GM19438 (cell line): ENCODE measurements at regions not wholly inside any gene's neighbourhood (a gene's known extent, or its start where the extent isn't known, plus 50 kb on each side); places are given as distances from the start of the nearest gene placed in this dataset.

Experiments
- ATAC-seq: cut with Tn5 transposase; IDR thresholded peaks from one replicate; pipeline ENCODE4 v1.9.1; 2021; ENCODE audit warnings: low read depth; ENCODE audit not compliant: unreplicated experiment

- no peak for ATAC-seq
Observed at GRCh38 chr2:117169036-117169765, 645.3 kb upstream of the DDX18 start.

GRCh38 chr2:117170897-117171296 is 643.6 kb upstream of the DDX18 start:
- ATAC-seq = no peak

- ATAC-seq = no peak
Observed at GRCh38 chr2:117179405-117179804, 635.1 kb upstream of the DDX18 start.

DNA sequence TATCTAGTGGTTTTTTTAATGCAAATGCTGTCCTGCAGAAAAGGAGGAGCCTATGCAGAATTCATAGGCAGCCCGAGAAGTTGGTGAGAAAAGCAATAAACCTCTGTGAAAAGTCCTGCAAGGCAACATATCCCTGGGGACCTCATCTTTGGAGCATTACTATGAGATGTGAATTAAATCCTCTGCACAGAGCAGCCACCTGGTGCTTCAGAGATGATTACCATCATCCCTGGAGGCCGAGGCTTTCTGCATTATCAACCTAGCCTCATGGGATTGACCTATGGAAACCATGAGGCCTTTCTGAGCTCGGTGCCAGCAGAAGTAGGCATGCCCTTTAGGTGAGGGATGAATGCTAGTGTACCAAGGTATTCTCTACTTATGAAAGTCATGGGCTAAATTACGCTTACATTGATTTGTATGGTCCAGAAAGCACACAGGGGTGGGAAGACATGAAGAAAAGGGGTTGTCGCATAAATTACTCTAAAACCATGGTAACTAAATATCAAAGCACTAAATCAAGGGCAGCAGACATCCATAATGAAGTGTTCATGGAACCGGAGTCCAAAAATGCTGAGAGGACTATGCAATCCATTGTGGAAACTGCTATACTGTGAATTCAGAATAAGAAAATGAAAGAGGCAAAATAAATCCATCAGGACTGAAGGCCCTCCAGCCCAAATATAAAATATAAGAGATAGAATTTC is 623.5 kb upstream of the DDX18 start:
- no peak for ATAC-seq

GRCh38 chr2:117195381-117195780 is 619.1 kb upstream of the DDX18 start:
- ATAC-seq = no peak

GRCh38 chr2:117199511-117199910 is 615.0 kb upstream of the DDX18 start:
- ATAC-seq = no peak

DNA sequence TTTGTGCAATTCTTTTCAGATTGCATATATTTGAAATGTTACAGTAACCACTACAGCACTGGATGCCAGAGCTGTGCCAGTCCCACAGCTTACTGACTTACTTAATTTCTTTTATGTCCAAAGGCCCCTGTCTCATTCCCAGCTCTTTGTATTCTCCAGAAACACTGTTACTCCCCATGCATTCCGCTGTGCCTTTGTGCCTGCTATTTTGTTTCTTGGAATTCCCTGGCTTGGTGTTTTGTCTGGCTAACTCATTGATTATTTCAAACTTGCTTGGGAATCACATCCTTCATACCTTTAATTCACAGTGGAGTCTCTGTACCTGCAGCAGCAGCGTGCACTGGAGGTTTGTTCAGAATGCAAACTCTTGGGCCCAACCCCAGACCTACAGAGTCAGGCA is 601.9 kb upstream of the DDX18 start:
- ATAC-seq = no peak

GRCh38 chr2:117217145-117217544 is 597.3 kb upstream of the DDX18 start:
- no peak for ATAC-seq

- ATAC-seq = no peak
Observed at GRCh38 chr2:117222809-117223208, 591.7 kb upstream of the DDX18 start.

- ATAC-seq = no peak
Observed at GRCh38 chr2:117232305-117232704, 582.2 kb upstream of the DDX18 start.

- no peak for ATAC-seq
Observed at GRCh38 chr2:117257362-117257761, 557.1 kb upstream of the DDX18 start.

DNA sequence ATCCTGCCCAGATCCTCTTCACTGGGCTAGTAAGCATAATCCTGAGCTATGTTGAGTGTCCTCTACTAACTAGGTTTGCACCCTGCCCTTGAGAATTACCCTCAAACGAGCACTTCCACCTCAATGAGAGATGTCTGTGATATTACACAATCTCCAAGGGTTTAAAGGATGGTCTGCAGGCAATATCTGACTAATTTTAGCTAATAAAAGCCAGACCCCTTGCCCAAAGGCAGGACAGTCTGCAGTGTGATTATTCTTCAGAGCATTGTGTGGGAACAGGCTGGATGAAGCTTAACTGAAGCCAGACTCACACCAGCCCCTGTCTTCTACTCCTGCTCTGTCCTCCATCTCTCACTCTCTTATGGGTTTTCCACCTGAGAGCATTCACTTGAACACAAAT is 544.9 kb upstream of the DDX18 start:
- no peak for ATAC-seq

- no peak for ATAC-seq
Observed at GRCh38 chr2:117271631-117272030, 542.9 kb upstream of the DDX18 start.

DNA sequence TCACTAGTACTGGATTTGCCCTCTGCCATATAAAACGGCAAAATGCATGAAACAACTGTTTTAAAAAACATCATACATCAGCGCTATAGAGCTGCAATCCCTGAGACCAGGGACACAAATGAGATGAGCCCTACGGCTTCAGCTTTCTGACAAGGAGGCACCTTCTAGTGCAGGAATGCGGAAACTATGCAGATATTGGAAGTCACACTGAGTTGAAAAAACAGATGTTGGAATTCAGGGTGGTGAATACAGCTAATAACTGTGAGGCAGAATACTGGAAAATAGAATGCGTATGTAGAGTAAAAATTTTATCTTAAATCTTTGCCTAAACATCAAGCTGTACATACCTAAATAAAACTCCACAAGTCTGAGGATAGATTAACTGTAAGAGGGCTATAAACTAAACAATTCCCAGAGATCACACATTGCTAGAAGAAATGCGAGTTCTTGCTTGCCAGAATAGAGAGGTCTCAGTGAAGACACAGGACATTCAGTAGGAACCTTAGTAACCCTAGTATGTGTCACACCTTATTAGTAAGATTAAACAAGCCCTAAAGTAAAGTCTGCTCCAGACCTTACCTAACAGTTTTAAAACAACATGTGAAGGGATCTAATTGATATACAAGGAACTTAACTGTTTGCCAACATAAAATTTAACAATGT is 541.4 kb upstream of the DDX18 start:
- no peak for ATAC-seq

DNA sequence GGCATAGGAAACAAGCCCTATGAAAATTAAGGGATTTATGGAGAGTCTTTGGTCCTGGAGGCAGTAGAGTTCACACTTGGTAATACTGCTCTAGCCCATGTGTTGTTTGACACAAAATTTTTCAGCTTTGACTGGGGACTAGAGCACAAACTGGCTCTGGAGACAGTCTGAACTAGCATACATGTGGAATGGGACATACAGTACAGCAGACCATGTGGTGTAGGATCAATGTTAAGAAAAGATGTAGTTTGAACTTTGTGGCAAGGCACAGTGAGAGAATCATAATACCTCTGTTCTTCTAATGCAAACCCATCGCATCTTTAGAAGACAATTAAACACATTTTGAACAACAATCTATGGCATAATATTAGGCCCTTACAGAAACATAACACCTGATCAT is 521.5 kb upstream of the DDX18 start:
- ATAC-seq = no peak

- no peak for ATAC-seq
Observed at GRCh38 chr2:117299451-117299850, 515.0 kb upstream of the DDX18 start.

GRCh38 chr2:117308861-117309770 is 505.4 kb upstream of the DDX18 start:
- ATAC-seq = no peak

DNA sequence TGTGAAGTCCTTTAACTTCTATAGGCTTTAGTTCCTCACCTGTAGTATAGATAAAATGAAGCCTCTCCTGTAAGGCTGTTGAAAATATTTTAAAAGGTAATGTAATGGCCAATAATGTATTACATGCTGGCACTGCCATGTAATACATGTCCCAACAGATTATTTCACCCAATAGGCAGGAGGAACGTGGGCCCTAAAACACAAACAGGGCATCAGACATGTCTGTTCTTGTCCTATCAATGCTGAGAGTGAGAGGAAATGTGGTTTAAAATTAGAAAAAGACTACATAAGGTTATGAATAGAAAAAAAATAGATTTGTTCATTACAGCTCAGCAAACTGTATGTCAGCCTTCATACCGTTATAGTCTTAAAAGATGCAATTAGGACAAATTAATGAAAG is 492.7 kb upstream of the DDX18 start:
- ATAC-seq = no peak

- ATAC-seq = no peak
Observed at GRCh38 chr2:117323331-117323730, 491.2 kb upstream of the DDX18 start.

- ATAC-seq = no peak
Observed at GRCh38 chr2:117330641-117331040, 483.9 kb upstream of the DDX18 start.

GRCh38 chr2:117335967-117336366 is 478.5 kb upstream of the DDX18 start:
- ATAC-seq = no peak
